Endothelial cell of umbilical vein (primary cell): ENCODE measurements at regions not wholly inside any gene's neighbourhood (a gene's known extent, or its start where the extent isn't known, plus 50 kb on each side); places are given as distances from the start of the nearest gene placed in this dataset.

Source experiments
- BruUV-seq: library from RNA; stranded (reverse); fragments of 400-500 nt; replicated peaks from 2 replicates; lab custom pipeline; 2021; lab: Mats Ljungman, UMichigan
- CTCF ChIA-PET: fragments of 300-600, 350-600 bp; sonication (Branson Sonifier 250); formaldehyde crosslinking; loops from one replicate; lab custom pipeline; 2021; ENCODE audit warnings: antibody characterized with exemption, inconsistent platforms; lab: Charles Lee
- POLR2A ChIA-PET: fragments of 300-600, 350-600 bp; sonication (Branson Sonifier 250); formaldehyde crosslinking; loops from one replicate; lab custom pipeline; 2021; ENCODE audit warnings: antibody characterized with exemption, inconsistent platforms; lab: Charles Lee
- DNase-seq: peaks from one replicate; pipeline ENCODE4 v3.0.0-alpha.2; 2011; ENCODE audit warnings: low read depth, low spot score
- FAIRE-seq: peaks from 2 replicates; lab custom pipeline; 2011; peaks lifted over from hg19 to GRCh38; lab: Jason Lieb, UNC
- H2AFZ ChIP-seq: 2 replicates; pipeline ENCODE4 v1.6.0; 2012; ENCODE audit warnings: low read depth, low read length, control low read depth, inconsistent platforms
- H3K27ac ChIP-seq: 2 replicates; pipeline ENCODE4 v1.5.1; 2011; ENCODE audit warnings: low read depth, mild to moderate bottlenecking, control low read depth, low read length, moderate library complexity; ENCODE audit not compliant: insufficient read depth
- H3K27me3 ChIP-seq, 2 experiments: 2 replicates each; pipeline versions ENCODE4 v1.6.0 to v1.6.1; 2011; ENCODE audit warnings: low read length in 2 of 2, mixed read lengths in 1 of 2; ENCODE audit not compliant: control insufficient read depth in 2 of 2, insufficient read depth in 2 of 2
- H3K36me3 ChIP-seq, 2 experiments: 2 replicates in 1 of 2; 3 replicates in 1 of 2; pipeline ENCODE4 v1.5.1; 2011; ENCODE audit warnings: low read length in 2 of 2, mild to moderate bottlenecking in 1 of 2, moderate library complexity in 1 of 2; ENCODE audit not compliant: control insufficient read depth in 2 of 2, insufficient read depth in 2 of 2; ENCODE audit errors: extremely low read depth in 1 of 2
- H3K4me1 ChIP-seq: 3 replicates; pipeline ENCODE4 v1.5.1; 2011; ENCODE audit warnings: mild to moderate bottlenecking, low read length; ENCODE audit not compliant: control insufficient read depth, insufficient read depth; ENCODE audit errors: extremely low read depth
- H3K4me2 ChIP-seq: 2 replicates; pipeline ENCODE4 v1.6.1; 2011; ENCODE audit warnings: low read length, control low read depth, mixed read lengths; ENCODE audit not compliant: insufficient read depth
- H3K4me3 ChIP-seq, 3 experiments: fragments of 200-600 bp in 1 of 3; sonication (generic), shearing (Covaris generic) in 1 of 3; replicated peaks in 1 of 3; 2 replicates each; pipeline ENCODE4 v1.5.1; 2011 to 2016; ENCODE audit warnings: control low read depth in 3 of 3, low read length in 3 of 3, mild to moderate bottlenecking in 2 of 3, inconsistent platforms in 1 of 3, low read depth in 1 of 3, moderate library complexity in 1 of 3; ENCODE audit not compliant: insufficient read depth in 1 of 3
- H3K79me2 ChIP-seq: 2 replicates; pipeline ENCODE4 v1.6.0; 2012; ENCODE audit warnings: low read length, inconsistent platforms; ENCODE audit not compliant: control insufficient read depth, insufficient read depth
- H3K9ac ChIP-seq: replicated peaks from 2 replicates; pipeline ENCODE3; 2011; ENCODE audit warnings: low read length, control low read depth; ENCODE audit not compliant: insufficient read depth; ENCODE audit errors: extremely low read depth
- H3K9me1 ChIP-seq: replicated peaks from 3 replicates; pipeline ENCODE4 v1.6.0; 2011; ENCODE audit warnings: mild to moderate bottlenecking, low read length; ENCODE audit not compliant: control insufficient read depth, insufficient read depth; ENCODE audit errors: extremely low read depth
- H3K9me3 ChIP-seq: replicated peaks from 2 replicates; pipeline ENCODE4 v1.5.1; 2012; ENCODE audit warnings: low read length, inconsistent platforms; ENCODE audit not compliant: control insufficient read depth, insufficient read depth
- H4K20me1 ChIP-seq: replicated peaks from 2 replicates; pipeline ENCODE3; 2011; ENCODE audit warnings: mild to moderate bottlenecking, low read length; ENCODE audit not compliant: control insufficient read depth, insufficient read depth; ENCODE audit errors: extremely low read depth
- EZH2 ChIP-seq: IDR thresholded peaks from 2 replicates; pipeline ENCODE4 v1.6.1; 2012; ENCODE audit warnings: borderline replicate concordance, low read depth, mild to moderate bottlenecking, moderate library complexity, low read length, inconsistent platforms; ENCODE audit not compliant: severe bottlenecking
- FOS ChIP-seq: IDR thresholded peaks from 2 replicates; pipeline ENCODE4 v1.6.1; 2011; ENCODE audit warnings: mild to moderate bottlenecking, low read length, moderate library complexity, borderline replicate concordance; ENCODE audit not compliant: insufficient read depth
- GATA2 ChIP-seq: IDR thresholded peaks from 2 replicates; pipeline ENCODE4 v1.7.0; 2011; ENCODE audit warnings: low read depth, mild to moderate bottlenecking, moderate library complexity, mixed read lengths, low read length; ENCODE audit not compliant: insufficient read length, insufficient read depth
- JUN ChIP-seq: IDR thresholded peaks from 2 replicates; pipeline ENCODE4 v1.6.1; 2011; ENCODE audit warnings: borderline replicate concordance, low read depth; ENCODE audit not compliant: insufficient read length, insufficient read depth
- MYC ChIP-seq: IDR thresholded peaks from one replicate; pipeline ENCODE4 v1.6.1; 2011; ENCODE audit warnings: mild to moderate bottlenecking, low read depth, low read length
- POLR2A ChIP-seq: IDR thresholded peaks from 2 replicates; pipeline ENCODE4 v1.6.1; 2012; ENCODE audit warnings: low read depth, mild to moderate bottlenecking, control low read depth, low read length
- POLR2AphosphoS5 ChIP-seq: IDR thresholded peaks from 2 replicates; pipeline ENCODE4 v1.6.1; 2012; ENCODE audit warnings: low read depth, mild to moderate bottlenecking, control low read depth, low read length, moderate library complexity; ENCODE audit not compliant: insufficient read depth
- dilution Hi-C: fragments of 300-500 bp; cut with MboI; formaldehyde crosslinking; loops from one replicate; pipeline ENCODE4 v1.15.0; 2019; ENCODE audit warnings: low sequenced_read_pairs; ENCODE audit not compliant: extremely low pct_ligation_motif_present
- intact Hi-C: fragments of 100-400 bp; cut with micrococcal nuclease; formaldehyde crosslinking; loops from one replicate; pipeline ENCODE4 v1.10.0; 2022
- TF ChIP-seq, protein P1 (sequence below): IDR thresholded peaks from 2 replicates; pipeline ENCODE4 v1.6.1; 2011; ENCODE audit not compliant: insufficient read depth, insufficient read length
- TF ChIP-seq, protein P2 (sequence below), 2 donors: IDR thresholded peaks; 1 replicate in 1 of 2; 2 replicates in 1 of 2; pipeline ENCODE4 v1.5.1; 2011; ENCODE audit warnings: low read length in 2 of 2, mild to moderate bottlenecking in 2 of 2, moderate library complexity in 2 of 2, control low read depth in 1 of 2, inconsistent platforms in 1 of 2, low read depth in 1 of 2; ENCODE audit not compliant: insufficient read depth in 1 of 2; ENCODE audit errors: extremely low read depth in 1 of 2

DNA sequence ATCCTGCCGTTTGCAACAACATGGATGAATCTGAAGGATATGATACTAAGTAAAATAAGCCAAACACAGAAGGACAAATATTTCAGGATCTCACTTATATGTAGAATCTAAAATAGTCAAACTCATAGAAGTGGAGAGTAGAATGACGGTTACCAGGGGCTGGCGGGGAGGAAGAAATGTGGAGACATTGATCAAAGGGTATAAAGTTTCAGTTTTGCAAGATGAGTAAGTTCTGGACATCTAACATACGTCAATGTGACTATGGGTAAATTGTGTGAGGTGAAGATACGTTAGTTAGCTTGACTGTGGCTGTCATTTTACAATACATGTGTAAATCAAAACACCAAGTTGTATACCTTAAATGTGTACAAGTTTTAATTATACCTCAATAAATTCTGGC is 200.3 kb downstream of the SNX18 start:
- Histone ChIP-seq H3K4me2 (no peak overlapping the region), H3K27ac (no peak overlapping the region), H3K27me3 (no peaks in the 10 kb centered on the region), H3K4me1 (no peaks in the 10 kb centered on the region), H3K36me3 (no peaks in the 10 kb centered on the region), H3K9me1 (no peaks in the 10 kb centered on the region), H4K20me1 (no peaks in the 10 kb centered on the region), H3K4me3 (no peak overlapping the region), H3K79me2 (no peaks in the 10 kb centered on the region), H3K9ac (no peak overlapping the region), H2AFZ (no peak overlapping the region), H3K9me3 (no peaks in the 10 kb centered on the region)
- DNase-seq (no peak), FAIRE-seq (no peak)
- ChIA-PET POLR2A (no interaction called here), CTCF (no interaction called here)
- no TSS peak for BruUV-seq
- no peak for TF ChIP-seq JUN
- TF ChIP-seq POLR2A, result no peak
- no peak for TF ChIP-seq EZH2
- dilution Hi-C loops, result no loop called here
- intact Hi-C loops, result no loop called here

DNA sequence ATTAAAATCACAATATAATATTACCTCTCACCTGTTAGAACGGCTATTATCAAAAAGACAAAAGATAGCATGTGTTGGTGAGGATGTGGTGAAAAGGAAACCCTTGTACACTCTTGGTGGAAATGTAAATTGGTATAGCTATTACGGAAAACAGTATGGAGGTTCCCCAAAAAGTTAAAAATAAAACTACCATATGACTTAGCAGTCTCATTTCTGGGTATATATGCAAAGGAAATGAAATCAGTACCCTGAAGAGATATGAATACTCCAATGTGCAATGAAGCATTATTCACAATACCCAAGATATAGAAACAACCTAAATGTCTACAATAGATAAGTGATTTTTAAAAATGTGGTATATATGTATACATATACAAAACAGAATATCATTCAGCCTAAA is 199.9 kb downstream of the SNX18 start:
- no TSS peak for BruUV-seq
- no peaks in the 10 kb centered on the region for H3K27me3 ChIP-seq
- no peaks in the 10 kb centered on the region for H3K79me2 ChIP-seq
- H3K36me3 ChIP-seq, result no peaks in the 10 kb centered on the region
- H2AFZ ChIP-seq, result no peak overlapping the region
- ChIA-PET CTCF (no interaction called here), POLR2A (no interaction called here)
- dilution Hi-C loops (no loop called here), intact Hi-C loops (no loop called here)
- TF ChIP-seq JUN, result no peak
- TF ChIP-seq GATA2, result no peak
- TF ChIP-seq, protein P1, sequence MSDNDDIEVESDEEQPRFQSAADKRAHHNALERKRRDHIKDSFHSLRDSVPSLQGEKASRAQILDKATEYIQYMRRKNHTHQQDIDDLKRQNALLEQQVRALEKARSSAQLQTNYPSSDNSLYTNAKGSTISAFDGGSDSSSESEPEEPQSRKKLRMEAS, result no peak
- no peak for TF ChIP-seq EZH2
- TF ChIP-seq, protein P2, sequence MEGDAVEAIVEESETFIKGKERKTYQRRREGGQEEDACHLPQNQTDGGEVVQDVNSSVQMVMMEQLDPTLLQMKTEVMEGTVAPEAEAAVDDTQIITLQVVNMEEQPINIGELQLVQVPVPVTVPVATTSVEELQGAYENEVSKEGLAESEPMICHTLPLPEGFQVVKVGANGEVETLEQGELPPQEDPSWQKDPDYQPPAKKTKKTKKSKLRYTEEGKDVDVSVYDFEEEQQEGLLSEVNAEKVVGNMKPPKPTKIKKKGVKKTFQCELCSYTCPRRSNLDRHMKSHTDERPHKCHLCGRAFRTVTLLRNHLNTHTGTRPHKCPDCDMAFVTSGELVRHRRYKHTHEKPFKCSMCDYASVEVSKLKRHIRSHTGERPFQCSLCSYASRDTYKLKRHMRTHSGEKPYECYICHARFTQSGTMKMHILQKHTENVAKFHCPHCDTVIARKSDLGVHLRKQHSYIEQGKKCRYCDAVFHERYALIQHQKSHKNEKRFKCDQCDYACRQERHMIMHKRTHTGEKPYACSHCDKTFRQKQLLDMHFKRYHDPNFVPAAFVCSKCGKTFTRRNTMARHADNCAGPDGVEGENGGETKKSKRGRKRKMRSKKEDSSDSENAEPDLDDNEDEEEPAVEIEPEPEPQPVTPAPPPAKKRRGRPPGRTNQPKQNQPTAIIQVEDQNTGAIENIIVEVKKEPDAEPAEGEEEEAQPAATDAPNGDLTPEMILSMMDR (IDR thresholded peaks at IDR 0.05; ENCODE audit: extremely low read depth in 1 of 2, insufficient read depth in 1 of 2, low read depth in 1 of 2, low read length in 2 of 2), result no peak
- no peak for TF ChIP-seq FOS
- TF ChIP-seq MYC, result no peak
- no peak for TF ChIP-seq POLR2AphosphoS5
- no peak for TF ChIP-seq POLR2A
- no peak overlapping the region for H3K27ac ChIP-seq
- no peak overlapping the region for H3K4me3 ChIP-seq
- H3K9me3 ChIP-seq, result no peaks in the 10 kb centered on the region
- DNase-seq (no peak), FAIRE-seq (no peak)
- no peaks in the 10 kb centered on the region for H3K9me1 ChIP-seq
- H3K4me2 ChIP-seq, result no peak overlapping the region
- no peaks in the 10 kb centered on the region for H3K4me1 ChIP-seq
- no peaks in the 10 kb centered on the region for H4K20me1 ChIP-seq
- H3K9ac ChIP-seq, result no peak overlapping the region
